ENCODE measurements at regions not wholly inside any gene's neighbourhood (a gene's known extent, or its start where the extent isn't known, plus 50 kb on each side); places are given as distances from the start of the nearest gene placed in this dataset.

DNA sequence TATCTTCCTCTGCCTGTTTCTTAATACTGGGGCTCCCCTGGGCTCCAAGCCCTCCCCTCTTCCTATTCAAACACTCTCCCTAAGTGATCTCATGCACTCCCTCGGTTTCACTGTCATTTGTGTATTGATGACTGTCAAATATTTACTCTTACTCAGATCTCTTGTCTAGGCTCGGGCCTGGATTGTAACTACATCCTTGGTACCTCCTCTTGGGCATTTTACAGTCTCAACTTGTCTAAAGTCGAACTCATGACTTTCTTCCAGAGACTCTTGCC, 189.4 kb upstream of the PRDM1 start:
- H2AFZ ChIP-seq (ENCODE audit: low read length): no peak overlapping the region
- no peak overlapping the region for H3K4me3 ChIP-seq (replicated peaks in 1 of 3; ENCODE audit: insufficient read depth in 1 of 3, low read depth in 2 of 3, low read length in 3 of 3)
- ATAC-seq (peak; percentile 74), FAIRE-seq (no peak), DNase-seq (ENCODE audit: low spot score) (peak; percentile 33)
- intact Hi-C loops (cut with micrococcal nuclease; ENCODE audit: unreplicated experiment): no loop called here
- no peaks in the 10 kb centered on the region for H3K36me3 ChIP-seq (replicated peaks in 1 of 2; ENCODE audit: control insufficient read depth in 1 of 2, insufficient read depth in 2 of 2, low read length in 2 of 2)
- no peak overlapping the region for H3K27ac ChIP-seq (ENCODE audit: extremely low read length, insufficient read depth, low read length)
- H3K27me3 ChIP-seq (ENCODE audit: control insufficient read depth in 1 of 2, insufficient read depth in 2 of 2, low read length in 2 of 2): peaks cover 0 to 10% of the 10 kb centered on the region in 2 experiments; a peak in 1 of 5 replicates
- POLR2A ChIA-PET: no interaction called here
- H3K4me2 ChIP-seq (ENCODE audit: low read depth, low read length): no peak overlapping the region
- H3K79me2 ChIP-seq (ENCODE audit: insufficient read depth, low read length): no peaks in the 10 kb centered on the region
- H4K20me1 ChIP-seq (ENCODE audit: insufficient read depth, low read length): no peaks in the 10 kb centered on the region
- no TSS peak for BruUV-seq (replicated peaks)
- WGBS (ENCODE audit: low lambda C conversion rate): 1% methylated on average over 3 of the region's 3 CpGs
- no peak for TF ChIP-seq ZNF256 (CRISPR knock-in tag; conservative IDR thresholded peaks at IDR 0.05)
- no peak for TF ChIP-seq TBX3 (IDR thresholded peaks at IDR 0.05; ENCODE audit: borderline replicate concordance)
- TF ChIP-seq ZNF350 (CRISPR knock-in tag; IDR thresholded peaks at IDR 0.05; ENCODE audit: borderline replicate concordance, low read depth): no peak
- TF ChIP-seq, protein P1, sequence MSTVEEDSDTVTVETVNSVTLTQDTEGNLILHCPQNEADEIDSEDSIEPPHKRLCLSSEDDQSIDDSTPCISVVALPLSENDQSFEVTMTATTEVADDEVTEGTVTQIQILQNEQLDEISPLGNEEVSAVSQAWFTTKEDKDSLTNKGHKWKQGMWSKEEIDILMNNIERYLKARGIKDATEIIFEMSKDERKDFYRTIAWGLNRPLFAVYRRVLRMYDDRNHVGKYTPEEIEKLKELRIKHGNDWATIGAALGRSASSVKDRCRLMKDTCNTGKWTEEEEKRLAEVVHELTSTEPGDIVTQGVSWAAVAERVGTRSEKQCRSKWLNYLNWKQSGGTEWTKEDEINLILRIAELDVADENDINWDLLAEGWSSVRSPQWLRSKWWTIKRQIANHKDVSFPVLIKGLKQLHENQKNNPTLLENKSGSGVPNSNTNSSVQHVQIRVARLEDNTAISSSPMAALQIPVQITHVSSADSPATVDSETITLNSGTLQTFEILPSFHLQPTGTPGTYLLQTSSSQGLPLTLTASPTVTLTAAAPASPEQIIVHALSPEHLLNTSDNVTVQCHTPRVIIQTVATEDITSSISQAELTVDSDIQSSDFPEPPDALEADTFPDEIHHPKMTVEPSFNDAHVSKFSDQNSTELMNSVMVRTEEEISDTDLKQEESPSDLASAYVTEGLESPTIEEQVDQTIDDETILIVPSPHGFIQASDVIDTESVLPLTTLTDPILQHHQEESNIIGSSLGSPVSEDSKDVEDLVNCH (CRISPR knock-in tag; IDR thresholded peaks at IDR 0.05): no peak
- no peak for TF ChIP-seq HNF4A (CRISPR knock-in tag; IDR thresholded peaks at IDR 0.05)
- TF ChIP-seq JUNB (CRISPR knock-in tag; IDR thresholded peaks at IDR 0.05; ENCODE audit: borderline replicate concordance): peak; percentile 23; the same call in 1 of the 2 replicates
- TF ChIP-seq FOSL2 (CRISPR knock-in tag; IDR thresholded peaks at IDR 0.05): peak; percentile 45; the same call in 1 of the 2 replicates
- TF ChIP-seq SOX13 (IDR thresholded peaks at IDR 0.05): no peak
- TF ChIP-seq SOX13 (CRISPR knock-in tag; conservative IDR thresholded peaks at IDR 0.05 in 1 of 2, IDR thresholded peaks at IDR 0.05 in 1 of 2): peak in 1 of 2 experiments; percentile 21; a peak in 1 of 4 replicates
- TF ChIP-seq ZNF234 (CRISPR knock-in tag; conservative IDR thresholded peaks at IDR 0.05): no peak
- TF ChIP-seq, protein P2, sequence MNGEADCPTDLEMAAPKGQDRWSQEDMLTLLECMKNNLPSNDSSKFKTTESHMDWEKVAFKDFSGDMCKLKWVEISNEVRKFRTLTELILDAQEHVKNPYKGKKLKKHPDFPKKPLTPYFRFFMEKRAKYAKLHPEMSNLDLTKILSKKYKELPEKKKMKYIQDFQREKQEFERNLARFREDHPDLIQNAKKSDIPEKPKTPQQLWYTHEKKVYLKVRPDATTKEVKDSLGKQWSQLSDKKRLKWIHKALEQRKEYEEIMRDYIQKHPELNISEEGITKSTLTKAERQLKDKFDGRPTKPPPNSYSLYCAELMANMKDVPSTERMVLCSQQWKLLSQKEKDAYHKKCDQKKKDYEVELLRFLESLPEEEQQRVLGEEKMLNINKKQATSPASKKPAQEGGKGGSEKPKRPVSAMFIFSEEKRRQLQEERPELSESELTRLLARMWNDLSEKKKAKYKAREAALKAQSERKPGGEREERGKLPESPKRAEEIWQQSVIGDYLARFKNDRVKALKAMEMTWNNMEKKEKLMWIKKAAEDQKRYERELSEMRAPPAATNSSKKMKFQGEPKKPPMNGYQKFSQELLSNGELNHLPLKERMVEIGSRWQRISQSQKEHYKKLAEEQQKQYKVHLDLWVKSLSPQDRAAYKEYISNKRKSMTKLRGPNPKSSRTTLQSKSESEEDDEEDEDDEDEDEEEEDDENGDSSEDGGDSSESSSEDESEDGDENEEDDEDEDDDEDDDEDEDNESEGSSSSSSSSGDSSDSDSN (CRISPR knock-in tag; IDR thresholded peaks at IDR 0.05): no peak
- CTCF ChIA-PET (ENCODE audit: low intra/inter-chr PET ratio, low total read pairs): no interaction called here
- H3K9ac ChIP-seq (ENCODE audit: insufficient read depth, low read depth, low read length): no peak overlapping the region
- no peaks in the 10 kb centered on the region for H3K9me3 ChIP-seq (ENCODE audit: low read length)
- H3K4me1 ChIP-seq (ENCODE audit: insufficient read depth, low read length): peaks cover 15% of the 10 kb centered on the region
- in situ Hi-C loops (cut with HindIII; ENCODE audit: extremely low pct_ligation_motif_present, low pct_unique_long_range_greater_than_20kb): no loop called here
